KOPT-K1 (cell line): ENCODE measurements at regions not wholly inside any gene's neighbourhood (a gene's known extent, or its start where the extent isn't known, plus 50 kb on each side); places are given as distances from the start of the nearest gene placed in this dataset.
"Not testable (repeated sequence)": the region's sequence is repeated elsewhere in the genome, so short reads cannot be mapped to it uniquely, and the experiment has no call there.

Source experiments
- H3K27ac ChIP-seq: fragments of 200-600 bp; sonication (generic); 2 replicates; pipeline ENCODE4 v1.5.1; 2016; ENCODE audit warnings: antibody characterized with exemption, mild to moderate bottlenecking, low read depth, low read length; ENCODE audit not compliant: poor library complexity, severe bottlenecking
- H3K36me3 ChIP-seq: fragments of 200-600 bp; sonication (generic); 2 replicates; pipeline ENCODE4 v1.5.1; 2017; ENCODE audit warnings: antibody characterized with exemption, mild to moderate bottlenecking, low read length, moderate library complexity; ENCODE audit not compliant: insufficient read depth
- H3K9me3 ChIP-seq: fragments of 200-600 bp; sonication (generic); 2 replicates; pipeline ENCODE4 v1.5.1; 2017; ENCODE audit warnings: antibody characterized with exemption, low read length, mild to moderate bottlenecking; ENCODE audit not compliant: insufficient read depth, poor library complexity, severe bottlenecking

DNA sequence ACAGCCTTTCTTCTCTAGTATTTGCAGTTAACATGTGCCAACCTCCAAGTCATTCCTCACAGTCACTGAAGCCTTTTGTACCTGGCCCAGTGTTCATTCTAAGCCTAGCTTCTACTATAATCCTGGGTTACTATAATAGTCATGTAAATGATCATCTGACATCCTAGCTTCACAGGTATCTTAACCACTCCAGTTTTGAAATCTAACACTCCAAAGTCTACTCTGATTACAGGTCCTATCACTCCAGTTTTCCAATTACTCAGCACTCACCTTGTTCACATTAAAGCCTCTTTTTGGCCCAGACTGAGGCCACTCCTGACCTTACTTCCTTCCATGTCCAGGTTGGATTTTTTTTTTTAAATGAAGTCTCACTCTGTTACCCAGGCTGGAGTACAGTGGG, 87.6 kb upstream of the ZCCHC13 start:
- H3K36me3 ChIP-seq: peaks cover 34% of the 10 kb centered on the region; the same call in 1 of the 2 replicates
- no peaks in the 10 kb centered on the region for H3K9me3 ChIP-seq
- H3K27ac ChIP-seq: no peak overlapping the region

DNA sequence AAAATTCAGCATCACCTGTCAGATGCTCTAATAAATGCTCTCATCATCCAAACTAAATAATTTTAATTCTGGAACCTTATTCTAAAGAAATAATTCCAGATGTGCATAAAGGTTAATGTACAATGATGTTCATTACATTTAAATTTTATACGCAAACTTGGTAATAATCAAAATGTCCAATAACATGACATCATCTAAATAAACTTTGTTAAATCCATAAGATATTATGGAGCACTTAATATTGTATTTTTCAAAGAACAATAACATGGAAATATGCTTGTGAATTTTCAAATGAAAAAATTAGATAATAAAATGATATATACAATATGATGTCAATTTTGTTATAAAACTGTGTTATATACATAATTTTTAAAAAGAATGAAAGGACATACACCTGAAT, 92.1 kb upstream of the ZCCHC13 start:
- Histone ChIP-seq H3K27ac (no peak overlapping the region), H3K36me3 (peaks cover 24% of the 10 kb centered on the region; the same call in 1 of the 2 replicates), H3K9me3 (no peaks in the 10 kb centered on the region)

DNA sequence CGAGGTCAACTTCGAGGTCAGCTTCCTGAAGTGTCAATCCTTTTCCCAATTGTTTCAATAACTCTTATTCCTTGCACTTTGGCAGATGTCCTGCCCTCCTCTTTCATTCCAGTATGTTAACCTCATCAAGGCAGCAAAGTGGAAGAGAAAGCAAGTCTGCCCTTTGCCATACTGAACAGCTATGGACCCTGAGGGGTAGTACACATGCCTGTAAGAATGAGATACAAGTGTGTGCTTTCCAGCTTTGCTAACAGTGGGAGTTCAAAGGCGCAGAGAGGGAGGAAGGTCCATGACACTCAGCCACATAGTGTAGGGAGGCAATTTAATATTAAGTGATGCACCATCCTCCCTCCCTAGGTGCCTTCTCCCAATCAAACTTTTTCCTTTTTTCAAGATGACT, 96.4 kb upstream of the ZCCHC13 start:
- Histone ChIP-seq H3K36me3 (peaks cover 26% of the 10 kb centered on the region; the same call in 1 of the 2 replicates), H3K9me3 (no peaks in the 10 kb centered on the region), H3K27ac (no peak overlapping the region)

DNA sequence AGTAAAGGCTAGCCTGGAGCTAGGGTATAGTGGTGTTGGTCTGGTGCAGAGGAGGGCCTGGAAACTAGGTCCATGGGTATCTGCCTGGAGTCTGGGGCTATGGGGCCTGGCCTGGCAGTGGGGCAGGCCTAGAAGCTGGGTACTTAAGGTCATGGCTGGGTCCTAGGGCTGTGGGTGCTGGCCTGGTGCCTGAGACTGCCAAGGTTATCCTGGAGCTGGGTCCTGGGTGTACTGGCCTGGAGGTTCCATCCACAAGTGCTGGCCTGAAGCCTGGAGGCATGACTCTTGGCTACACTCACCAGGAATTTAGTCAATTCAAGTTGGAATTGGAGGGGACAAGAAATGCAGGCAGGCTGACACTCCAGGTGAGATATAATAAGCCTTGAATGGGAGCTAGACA, 108.4 kb upstream of the ZCCHC13 start:
- Histone ChIP-seq H3K27ac (no peak overlapping the region), H3K9me3 (no peaks in the 10 kb centered on the region), H3K36me3 (no peaks in the 10 kb centered on the region)

DNA sequence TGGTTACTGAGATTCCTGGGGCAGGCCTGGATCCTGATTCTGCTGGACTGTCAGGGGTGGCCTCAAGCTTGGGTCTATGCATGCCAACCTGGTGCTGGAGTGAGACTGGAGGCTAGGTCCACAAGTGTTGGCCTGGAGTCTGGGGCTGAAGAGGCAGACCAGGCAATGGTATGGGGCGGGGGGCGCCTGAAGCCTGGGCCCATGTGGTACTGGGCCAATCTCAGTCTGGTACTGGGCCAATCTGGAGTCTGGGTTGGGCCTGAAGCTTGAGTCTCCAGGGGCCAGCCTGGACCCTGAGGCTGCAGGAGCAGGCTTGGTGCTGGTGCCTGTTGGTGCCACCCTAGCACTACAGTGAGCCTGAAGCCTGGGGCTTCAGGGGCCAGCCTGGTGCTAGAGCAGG, 108.9 kb upstream of the ZCCHC13 start:
- no peaks in the 10 kb centered on the region for H3K36me3 ChIP-seq
- H3K27ac ChIP-seq: no peak overlapping the region
- H3K9me3 ChIP-seq: no peaks in the 10 kb centered on the region

DNA sequence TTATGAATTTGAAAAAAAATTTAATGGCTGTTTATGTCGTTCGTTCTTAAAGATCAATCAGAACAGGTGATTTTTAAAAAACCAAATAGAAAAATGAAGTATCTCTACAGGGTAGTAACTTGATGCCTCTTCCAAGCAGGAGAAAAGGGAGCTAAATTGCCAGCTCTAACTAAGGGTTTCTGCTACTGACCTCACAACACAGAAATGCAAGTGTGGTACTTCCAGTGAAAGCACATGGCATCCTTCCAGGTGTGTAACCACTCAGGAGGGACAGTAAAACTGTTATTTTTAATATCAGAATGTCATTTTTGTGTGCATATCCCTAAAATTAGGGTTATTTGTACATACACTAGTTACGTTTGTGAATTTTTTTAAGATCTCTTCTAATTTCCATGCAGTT, 116.8 kb upstream of the ZCCHC13 start:
- Histone ChIP-seq H3K36me3 (no peaks in the 10 kb centered on the region), H3K27ac (no peak overlapping the region), H3K9me3 (no peaks in the 10 kb centered on the region)

DNA sequence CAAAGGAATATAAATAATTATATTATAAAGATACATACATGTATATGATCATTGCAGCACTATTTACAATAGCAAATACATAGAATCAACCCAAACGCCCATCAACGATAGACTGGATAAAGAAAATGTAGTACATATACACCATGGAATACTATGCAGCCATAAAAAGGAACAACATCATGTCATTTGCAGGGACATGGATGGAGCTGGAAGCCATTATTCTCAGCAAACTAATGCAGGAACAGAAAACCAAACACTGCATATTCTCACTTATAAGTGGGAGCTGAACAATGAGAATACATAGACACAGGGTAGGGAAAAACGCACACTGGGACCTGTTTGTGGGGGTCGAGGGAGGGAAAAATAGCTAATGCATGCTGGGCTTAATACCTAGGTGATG, 120.9 kb upstream of the ZCCHC13 start:
- not testable (repeated sequence) for H3K36me3 ChIP-seq, H3K9me3 ChIP-seq, H3K27ac ChIP-seq

DNA sequence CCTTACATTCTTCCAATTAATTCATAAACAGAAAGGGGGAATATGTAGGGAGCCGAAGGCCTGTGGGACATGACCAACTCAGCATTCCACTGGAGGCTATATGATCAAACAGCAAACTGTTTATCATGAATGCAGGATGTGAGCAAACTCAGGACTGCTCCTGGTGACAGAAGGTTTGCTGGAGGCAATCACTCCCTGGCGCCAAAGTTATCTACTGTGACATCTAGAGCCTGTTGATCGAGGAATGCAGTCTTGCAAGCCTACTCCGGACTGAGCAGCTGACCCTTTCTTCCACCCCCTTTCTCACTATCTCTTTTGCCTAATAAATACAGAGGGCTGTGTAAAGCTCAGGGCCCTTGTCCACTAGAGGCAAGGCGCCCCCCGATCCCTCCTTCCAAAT, 122.0 kb upstream of the ZCCHC13 start:
- not testable (repeated sequence) for H3K27ac ChIP-seq, H3K9me3 ChIP-seq

DNA sequence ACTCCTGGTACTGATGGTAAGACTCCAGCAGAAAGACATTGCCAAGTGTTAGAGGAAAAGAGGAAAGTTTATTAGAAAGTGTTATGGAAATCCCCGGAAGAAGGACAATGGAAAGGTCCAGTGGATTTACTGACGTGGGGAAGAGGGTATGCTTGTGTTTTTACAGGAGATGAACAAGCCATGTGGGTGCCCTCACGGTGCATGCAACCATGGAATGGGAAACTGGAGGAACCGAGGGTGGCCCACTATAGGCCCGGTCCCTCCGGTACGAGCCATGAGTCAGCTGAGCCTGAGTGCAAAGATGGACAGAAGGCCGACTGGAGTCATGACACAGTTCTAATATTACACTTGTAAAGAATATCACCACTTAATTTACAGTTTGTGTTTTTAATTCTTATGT, 123.3 kb upstream of the ZCCHC13 start:
- no peaks in the 10 kb centered on the region for H3K36me3 ChIP-seq
- no peaks in the 10 kb centered on the region for H3K9me3 ChIP-seq
- H3K27ac ChIP-seq: no peak overlapping the region

More for the DNA sequence above, 122.0 kb upstream of the ZCCHC13 start:
- H3K36me3 ChIP-seq: not testable (repeated sequence)

DNA sequence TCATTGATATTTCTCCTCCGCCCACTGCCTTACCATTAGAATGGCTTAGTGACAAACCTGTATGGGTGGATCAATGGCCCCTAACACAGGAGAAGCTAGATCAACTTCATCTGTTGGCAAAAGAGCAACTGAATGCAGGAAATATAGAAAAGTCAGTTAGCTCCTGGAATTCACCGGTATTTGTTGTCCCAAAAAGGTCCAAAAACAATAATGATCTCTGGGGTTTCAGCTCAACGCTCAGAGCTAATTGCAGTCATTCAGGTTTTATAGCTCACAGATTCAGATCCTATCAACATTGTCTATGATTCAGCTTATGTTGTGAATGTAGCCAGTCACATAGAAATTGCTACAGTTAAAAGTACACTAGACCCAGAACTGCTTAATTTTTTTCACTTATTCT, 124.0 kb upstream of the ZCCHC13 start:
- Histone ChIP-seq H3K36me3 (no peaks in the 10 kb centered on the region), H3K27ac (no peak overlapping the region), H3K9me3 (no peaks in the 10 kb centered on the region)

DNA sequence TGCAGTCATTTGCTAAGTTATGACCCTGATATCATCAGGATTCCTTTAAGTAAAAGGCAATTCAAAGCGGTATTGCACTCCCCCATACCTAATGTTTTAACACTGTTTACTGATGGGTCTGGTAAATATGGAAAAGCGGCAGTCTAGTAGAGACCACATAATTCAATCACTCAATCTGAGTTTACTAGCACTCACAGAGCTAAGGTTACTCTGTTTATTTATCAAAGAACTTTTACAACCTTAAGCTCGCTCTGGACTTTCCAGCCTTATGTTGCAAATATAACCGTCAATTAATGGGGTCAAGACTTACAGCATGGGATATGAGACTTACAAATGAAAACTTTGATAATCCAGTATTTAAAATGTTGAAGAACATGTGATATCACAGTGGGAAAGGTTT, 124.5 kb upstream of the ZCCHC13 start:
- Histone ChIP-seq H3K36me3 (no peaks in the 10 kb centered on the region), H3K9me3 (no peaks in the 10 kb centered on the region), H3K27ac (no peak overlapping the region)

DNA sequence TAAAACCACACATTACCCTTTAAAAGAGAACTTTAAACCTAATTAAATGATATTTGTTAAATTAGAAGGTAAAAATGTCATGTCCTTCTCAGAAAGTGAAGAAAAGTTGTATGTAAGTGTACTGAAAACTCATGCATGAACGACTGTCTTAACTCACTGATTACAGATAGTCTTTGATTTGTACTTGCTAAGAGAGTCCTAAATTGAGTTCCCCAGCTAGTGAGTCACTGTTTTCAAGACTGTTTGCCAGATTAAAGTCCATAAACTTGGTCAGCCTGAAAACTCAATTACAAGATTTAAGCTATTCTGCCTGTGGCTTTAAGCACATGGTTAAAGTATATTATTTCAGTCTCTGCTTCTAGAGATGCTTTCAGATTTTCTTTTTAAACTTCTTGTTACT, 124.9 kb upstream of the ZCCHC13 start:
- Histone ChIP-seq H3K27ac (no peak overlapping the region), H3K36me3 (no peaks in the 10 kb centered on the region), H3K9me3 (no peaks in the 10 kb centered on the region)

DNA sequence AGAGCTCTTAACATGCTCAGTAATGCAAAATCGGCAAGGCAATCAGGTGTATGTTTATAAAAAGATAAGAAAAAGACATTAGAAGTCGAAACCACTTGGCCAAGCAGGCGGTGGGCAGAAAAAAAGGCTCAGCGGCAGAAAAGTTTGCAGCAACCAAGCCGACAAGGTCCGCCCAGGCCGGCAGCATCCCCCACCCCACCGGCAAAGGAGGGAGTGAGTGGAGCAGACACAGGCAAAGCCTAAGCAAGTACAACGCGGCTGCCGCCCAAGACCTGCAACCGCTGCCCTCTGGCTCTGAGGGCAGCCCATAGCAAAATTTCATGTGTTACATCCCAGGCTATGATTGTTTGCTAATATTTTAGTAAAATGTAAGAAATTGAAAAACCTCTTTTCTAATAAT, 125.4 kb upstream of the ZCCHC13 start:
- H3K9me3 ChIP-seq: no peaks in the 10 kb centered on the region
- H3K36me3 ChIP-seq: no peaks in the 10 kb centered on the region
- H3K27ac ChIP-seq: no peak overlapping the region

DNA sequence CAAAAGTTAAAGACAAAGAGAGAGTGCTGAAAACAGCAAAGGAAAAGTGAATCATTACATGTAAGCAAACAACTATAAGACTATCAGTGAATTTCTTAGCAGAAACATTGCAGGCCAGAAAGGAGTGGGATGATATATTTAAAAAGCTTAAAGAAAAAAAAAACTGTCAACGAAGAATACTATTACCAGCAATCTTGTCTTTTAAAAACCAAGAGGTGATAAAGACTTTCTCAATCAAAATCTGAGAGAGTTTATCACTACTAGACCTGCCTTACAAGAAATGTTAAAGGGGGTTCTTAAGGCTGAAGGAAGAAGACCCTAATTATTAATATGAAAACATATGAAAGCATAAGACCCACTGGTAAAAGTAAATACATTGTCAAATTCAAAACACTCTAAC, 132.5 kb upstream of the ZCCHC13 start:
- no peak overlapping the region for H3K27ac ChIP-seq
- no peaks in the 10 kb centered on the region for H3K36me3 ChIP-seq

DNA sequence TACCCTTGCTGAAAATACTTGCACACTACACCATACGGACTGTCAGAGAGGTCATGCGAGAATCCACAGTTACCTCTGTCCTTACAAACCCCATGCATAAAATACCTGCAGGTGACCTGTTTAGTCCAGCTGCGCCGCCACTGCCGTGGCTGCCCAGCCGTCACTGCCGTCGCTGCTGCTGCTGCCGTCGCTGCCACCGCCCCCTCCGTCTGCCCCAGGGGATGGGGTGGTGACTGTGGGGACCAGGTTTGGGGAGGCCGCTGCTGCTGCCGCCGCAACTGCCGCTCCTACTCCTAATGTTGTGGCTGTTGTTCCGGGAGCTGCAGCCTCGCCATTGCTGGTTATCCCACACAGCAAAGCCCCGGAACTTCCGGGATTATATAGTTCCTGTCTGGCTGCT, 141.8 kb upstream of the ZCCHC13 start:
- Histone ChIP-seq H3K9me3 (no peaks in the 10 kb centered on the region), H3K27ac (no peak overlapping the region), H3K36me3 (no peaks in the 10 kb centered on the region)

More for the DNA sequence above, 132.5 kb upstream of the ZCCHC13 start:
- no peaks in the 10 kb centered on the region for H3K9me3 ChIP-seq

DNA sequence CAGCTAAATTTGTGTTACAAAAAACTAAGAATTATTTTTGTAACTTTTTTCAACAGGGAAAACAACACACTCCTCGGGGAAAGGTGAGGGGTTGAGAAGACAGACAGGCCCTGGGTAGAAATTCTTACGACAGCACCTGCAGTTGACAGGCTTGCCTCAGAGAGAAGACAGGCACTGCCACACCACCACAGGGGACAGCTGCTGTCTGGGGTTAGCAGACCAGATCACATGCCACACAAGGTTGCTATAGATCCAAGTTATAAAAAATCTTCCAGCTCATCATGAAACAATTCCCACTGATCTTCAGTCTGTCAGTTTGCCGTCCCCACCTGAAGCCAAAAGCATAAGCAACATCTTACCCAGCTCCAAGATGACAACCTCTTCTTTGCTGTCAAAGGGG, 143.2 kb upstream of the ZCCHC13 start:
- no peaks in the 10 kb centered on the region for H3K36me3 ChIP-seq
- no peaks in the 10 kb centered on the region for H3K9me3 ChIP-seq
- H3K27ac ChIP-seq: no peak overlapping the region

DNA sequence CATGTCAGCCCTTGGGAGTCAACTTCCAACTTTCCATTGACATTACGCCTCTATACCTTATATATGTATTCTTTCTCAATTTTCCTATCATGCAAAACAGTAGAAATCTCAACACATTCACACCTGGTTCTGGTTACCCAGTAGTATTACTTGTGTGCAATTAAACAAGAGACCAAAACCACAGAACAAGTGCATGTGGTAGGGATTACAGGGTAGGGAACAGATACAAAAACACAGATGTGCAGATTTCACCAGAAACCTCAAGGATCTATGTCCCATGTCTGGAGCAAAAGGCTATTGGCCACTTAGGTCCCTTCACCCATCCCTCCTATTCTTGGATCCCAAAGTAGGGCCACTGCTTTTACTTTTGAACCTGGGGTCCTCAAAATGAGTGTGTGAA, 143.6 kb upstream of the ZCCHC13 start:
- Histone ChIP-seq H3K9me3 (no peaks in the 10 kb centered on the region), H3K36me3 (no peaks in the 10 kb centered on the region), H3K27ac (no peak overlapping the region)
